Mucosa of descending colon (tissue), 3 donors: ENCODE measurements at regions not wholly inside any gene's neighbourhood (a gene's known extent, or its start where the extent isn't known, plus 50 kb on each side); places are given as distances from the start of the nearest gene placed in this dataset.

Experiments
- ATAC-seq: fragments of 200-7000 bp; cut with Tn5 transposase; one replicate; pipeline ENCODE4 v1.9.1; 2020; ENCODE audit warnings: mild to moderate bottlenecking, moderate library complexity
- DNase-seq, 3 donors: peaks; one replicate each; pipeline ENCODE4 v3.0.0-alpha.2; 2020
- H3K36me3 ChIP-seq: fragments of 200-600 bp; one replicate; pipeline ENCODE4 v1.8.0; 2021; ENCODE audit warnings: low read depth, mild to moderate bottlenecking
- H3K4me1 ChIP-seq: fragments of 200-600 bp; one replicate; pipeline ENCODE4 v1.8.0; 2021; ENCODE audit warnings: low read depth, mild to moderate bottlenecking
- H3K4me3 ChIP-seq: fragments of 200-600 bp; one replicate; pipeline ENCODE4 v1.8.0; 2021; ENCODE audit warnings: mild to moderate bottlenecking
- H3K9me3 ChIP-seq: fragments of 200-600 bp; one replicate; pipeline ENCODE4 v1.8.0; 2021; ENCODE audit warnings: mild to moderate bottlenecking
- CTCF ChIP-seq: fragments of 200-600 bp; IDR thresholded peaks from one replicate; pipeline ENCODE4 v1.8.0; 2022; ENCODE audit warnings: antibody characterized with exemption, mild to moderate bottlenecking
- intact Hi-C, 2 donors: fragments of 100-400 bp; cut with DNase I in 1 of 2; cut with micrococcal nuclease in 1 of 2; formaldehyde crosslinking; loops; one replicate each; pipeline versions ENCODE4 v1.11.0 to v1.11.1; 2022; cut with DNase I, micrococcal nuclease
- donor health status: DM: no; HTN: no; CAD: no; lungs with moderate emphysema.
- donor health status: DM: no; HTN: no; CAD: no.
- donor health status: DM: no; HTN: yes; CAD: no.

- no peak for TF ChIP-seq CTCF
- DNase-seq, result no peak
Measured at GRCh38 chr13:109380457-109380856, 405.9 kb downstream of the IRS2 start.

DNA sequence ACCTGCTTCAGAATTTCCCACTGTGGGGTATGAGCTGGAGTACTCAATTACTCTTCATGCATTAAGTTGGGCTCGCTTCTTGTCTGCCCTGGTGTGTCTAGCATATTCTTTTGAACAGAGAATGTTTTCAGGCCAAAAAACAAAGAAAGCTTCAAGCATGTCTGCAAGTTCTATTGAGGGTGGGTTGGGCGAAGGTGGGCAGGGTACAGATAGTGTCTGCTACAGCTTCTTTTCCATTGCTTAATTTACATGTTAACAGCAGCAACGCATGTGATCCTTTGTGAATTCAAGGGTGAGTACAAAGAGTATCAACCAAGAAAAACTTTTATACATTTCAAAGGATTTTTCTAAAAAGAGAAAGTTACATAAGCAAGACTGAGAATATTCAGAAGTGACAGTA, 406.5 kb downstream of the IRS2 start:
- intact Hi-C loops, result no loop called here
- no peak overlapping the region for H3K4me3 ChIP-seq
- no peaks in the 10 kb centered on the region for H3K9me3 ChIP-seq
- H3K36me3 ChIP-seq, result no peaks in the 10 kb centered on the region
- no peak for TF ChIP-seq CTCF
- DNase-seq (no peak), ATAC-seq (no peak)
- H3K4me1 ChIP-seq, result no peaks in the 10 kb centered on the region

More at GRCh38 chr13:109380457-109380856, 405.9 kb downstream of the IRS2 start:
- Histone ChIP-seq H3K9me3 (no peaks in the 10 kb centered on the region), H3K36me3 (no peaks in the 10 kb centered on the region), H3K4me1 (no peaks in the 10 kb centered on the region), H3K4me3 (no peak overlapping the region)
- no peak for ATAC-seq
- intact Hi-C loops, result no loop called here

GRCh38 chr13:109376936-109377335, 409.4 kb downstream of the IRS2 start:
- intact Hi-C loops, result no loop called here
- DNase-seq (no peak), ATAC-seq (no peak)
- TF ChIP-seq CTCF, result no peak
- no peaks in the 10 kb centered on the region for H3K9me3 ChIP-seq
- H3K36me3 ChIP-seq, result no peaks in the 10 kb centered on the region
- no peaks in the 10 kb centered on the region for H3K4me1 ChIP-seq
- H3K4me3 ChIP-seq, result no peak overlapping the region

GRCh38 chr13:109374609-109375200, 411.7 kb downstream of the IRS2 start:
- TF ChIP-seq CTCF, result no peak
- intact Hi-C loops, result no loop called here

DNA sequence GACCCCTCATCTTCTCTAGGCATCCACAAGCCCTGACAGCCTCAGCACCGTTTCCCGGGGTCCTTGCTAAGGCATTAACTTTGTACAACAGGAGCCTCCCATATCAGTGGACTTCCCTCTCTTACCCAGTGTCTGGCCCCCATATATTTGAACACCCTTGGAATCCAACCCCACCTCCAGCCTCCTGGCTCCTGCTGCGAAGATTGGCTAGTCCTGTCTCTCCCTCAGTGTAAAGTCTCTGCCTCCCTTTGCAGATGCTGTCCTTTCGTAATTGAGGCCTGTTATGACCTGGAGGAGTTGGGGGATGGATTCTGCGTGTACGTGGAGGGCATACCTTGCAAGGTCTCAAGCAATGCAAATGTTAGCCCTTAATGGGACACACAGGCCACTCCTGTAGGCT, 413.7 kb downstream of the IRS2 start:
- DNase-seq (no peak), ATAC-seq (no peak)
- no peak overlapping the region for H3K4me3 ChIP-seq
- no peaks in the 10 kb centered on the region for H3K9me3 ChIP-seq
- H3K36me3 ChIP-seq, result no peaks in the 10 kb centered on the region
- no peak for TF ChIP-seq CTCF
- intact Hi-C loops, result no loop called here
- H3K4me1 ChIP-seq, result no peaks in the 10 kb centered on the region

More at GRCh38 chr13:109374609-109375200, 411.7 kb downstream of the IRS2 start:
- H3K4me3 ChIP-seq, result no peak overlapping the region
- H3K36me3 ChIP-seq, result no peaks in the 10 kb centered on the region
- no peaks in the 10 kb centered on the region for H3K4me1 ChIP-seq
- DNase-seq (no peak), ATAC-seq (no peak)
- H3K9me3 ChIP-seq, result no peaks in the 10 kb centered on the region

DNA sequence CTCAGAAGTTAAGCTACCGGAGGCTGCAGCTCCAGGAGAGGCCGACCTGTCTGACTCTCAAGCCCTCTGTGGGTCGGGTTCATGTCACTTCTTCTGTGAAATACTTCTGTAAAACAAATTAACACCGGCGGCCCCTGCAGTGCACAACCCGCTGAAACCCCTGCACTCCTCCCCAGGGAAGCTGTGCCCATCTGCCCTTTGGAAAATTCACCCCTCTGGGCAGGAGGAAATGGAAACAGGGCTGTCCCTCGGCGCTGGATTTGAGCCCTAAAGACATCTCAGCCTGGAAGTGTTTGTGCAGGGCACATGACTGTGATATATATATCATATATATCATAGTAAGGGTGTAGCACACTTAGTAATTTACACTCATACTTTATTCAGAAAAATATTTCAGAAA, 415.3 kb downstream of the IRS2 start:
- H3K4me1 ChIP-seq, result no peaks in the 10 kb centered on the region
- TF ChIP-seq CTCF, result no peak
- H3K4me3 ChIP-seq, result no peak overlapping the region
- no peaks in the 10 kb centered on the region for H3K36me3 ChIP-seq
- DNase-seq (no peak), ATAC-seq (no peak)
- intact Hi-C loops, result no loop called here
- no peaks in the 10 kb centered on the region for H3K9me3 ChIP-seq
